Amygdala (tissue), 56 donors: ENCODE measurements at regions not wholly inside any gene's neighbourhood (a gene's known extent, or its start where the extent isn't known, plus 50 kb on each side); places are given as distances from the start of the nearest gene placed in this dataset.

Experiments
- DNase-seq, 56 donors: peaks; one replicate each; lab custom pipeline; 2025; lab: John Stamatoyannopoulos, UW

DNA sequence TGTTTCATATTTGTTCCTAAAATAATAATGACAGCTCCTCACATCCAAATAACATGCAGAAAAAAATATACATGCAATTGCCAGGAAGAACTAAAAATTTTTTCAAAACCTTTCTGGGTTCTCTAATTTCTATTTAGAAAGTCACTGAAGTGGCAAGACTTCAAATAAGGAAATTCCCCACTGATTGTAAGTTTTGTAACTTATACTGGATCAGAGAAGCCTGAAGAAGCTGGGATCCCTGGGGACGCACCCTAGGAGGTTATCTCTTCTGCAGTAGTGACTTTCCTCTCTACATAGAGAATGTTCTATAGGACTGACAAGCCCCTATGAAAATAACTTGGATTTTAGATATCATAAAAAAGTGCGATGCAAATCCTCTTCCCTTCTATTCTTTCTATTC is 182.6 kb downstream of the MRPL39 start:
- no peak for DNase-seq

DNA sequence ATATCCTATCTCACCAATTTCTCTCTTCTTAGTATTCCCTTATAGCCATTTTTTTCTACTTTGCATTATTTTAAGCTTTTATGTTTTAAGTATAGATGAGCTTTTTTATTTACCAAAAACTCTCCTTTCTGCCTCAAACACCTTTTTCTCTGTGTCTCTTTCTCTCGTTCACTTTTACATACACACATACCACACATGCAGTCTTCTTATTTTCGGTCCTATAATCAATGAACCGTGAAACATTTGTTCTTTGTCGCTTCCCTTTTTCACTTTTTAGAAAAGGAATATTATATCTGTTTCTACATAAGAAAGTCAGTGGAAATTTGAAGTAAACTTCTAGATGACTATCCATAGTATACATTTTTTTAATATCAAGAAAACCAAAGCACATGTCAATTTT is 183.2 kb downstream of the MRPL39 start:
- DNase-seq = no peak

- DNase-seq = no peak
Measured at GRCh38 chr21:25422610-25423608, 184.4 kb downstream of the MRPL39 start.

GRCh38 chr21:25421321-25422028 is 185.8 kb downstream of the MRPL39 start:
- no peak for DNase-seq

GRCh38 chr21:25420831-25421230 is 186.4 kb downstream of the MRPL39 start:
- no peak for DNase-seq

DNA sequence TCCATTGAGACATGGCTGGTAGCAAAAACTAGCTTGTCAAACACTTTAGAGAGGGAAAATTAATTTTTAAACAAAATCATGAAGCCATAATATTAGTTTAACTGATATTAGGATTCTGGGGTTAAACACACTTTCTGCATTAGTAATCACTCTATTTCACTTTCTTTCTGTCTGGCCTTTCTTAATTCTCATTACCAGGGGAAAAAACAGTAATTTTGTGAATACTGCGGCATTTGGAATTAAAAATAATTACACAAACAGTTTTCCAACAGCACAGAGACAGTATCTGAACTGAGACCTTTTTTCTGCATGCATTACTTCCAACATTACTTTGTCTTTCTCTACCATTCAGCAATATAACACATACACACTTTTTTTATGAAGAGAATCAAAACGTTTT is 190.6 kb downstream of the MRPL39 start:
- no peak for DNase-seq

GRCh38 chr21:25412100-25412499 is 195.2 kb downstream of the MRPL39 start:
- DNase-seq = no peak

GRCh38 chr21:25409978-25410377 is 197.3 kb downstream of the MRPL39 start:
- DNase-seq = no peak

- DNase-seq = no peak
Measured at GRCh38 chr21:25408666-25409065, 198.6 kb downstream of the MRPL39 start.

- no peak for DNase-seq
Measured at GRCh38 chr21:25406887-25407579, 200.2 kb downstream of the MRPL39 start.

- no peak for DNase-seq
Measured at GRCh38 chr21:25405984-25406383, 201.3 kb downstream of the MRPL39 start.

GRCh38 chr21:25402134-25402961 is 204.9 kb downstream of the MRPL39 start:
- no peak for DNase-seq

GRCh38 chr21:25400427-25400826 is 206.9 kb downstream of the MRPL39 start:
- DNase-seq = no peak

DNA sequence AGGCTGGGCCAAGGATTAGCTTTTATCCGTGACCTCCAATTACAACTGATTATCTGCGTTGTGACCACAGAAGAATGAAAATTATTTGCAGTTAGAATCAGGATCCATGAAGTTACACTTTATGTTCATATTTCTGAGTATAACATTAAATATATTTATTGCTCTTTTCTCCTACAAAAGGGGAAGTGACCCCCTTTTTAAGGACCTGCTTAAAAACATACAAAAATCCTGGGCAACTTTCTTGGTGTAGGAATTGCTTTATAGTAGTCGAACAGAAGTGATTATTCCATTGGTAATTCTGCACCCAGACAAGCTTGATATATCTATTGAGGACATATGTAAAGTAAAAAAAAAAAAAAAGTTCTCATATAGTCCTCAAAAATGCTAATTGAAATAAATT is 208.7 kb downstream of the MRPL39 start:
- no peak for DNase-seq

GRCh38 chr21:25396135-25396711 is 211.1 kb downstream of the MRPL39 start:
- no peak for DNase-seq

GRCh38 chr21:25391777-25392176 is 215.5 kb downstream of the MRPL39 start:
- DNase-seq = no peak

DNA sequence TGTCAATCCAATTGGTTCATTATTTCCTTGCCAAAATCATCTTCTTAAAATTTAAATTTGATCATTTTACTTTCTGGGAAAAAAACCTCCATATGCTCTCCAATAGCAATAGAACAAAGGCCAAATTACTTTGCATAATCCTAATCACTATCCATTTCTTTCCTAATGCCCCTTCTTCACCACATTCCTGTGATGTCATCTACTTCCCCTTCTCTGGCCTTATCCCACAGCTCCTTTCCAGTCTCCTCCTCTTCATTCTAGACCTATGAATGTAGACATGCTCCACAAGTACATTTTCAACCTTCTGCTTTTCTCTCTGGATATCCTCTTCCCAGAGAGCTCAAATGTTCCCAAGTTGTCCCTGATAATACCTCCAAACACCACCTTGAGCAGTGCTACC is 216.6 kb downstream of the MRPL39 start:
- DNase-seq = no peak

GRCh38 chr21:25387665-25388064 is 219.6 kb downstream of the MRPL39 start:
- no peak for DNase-seq

DNA sequence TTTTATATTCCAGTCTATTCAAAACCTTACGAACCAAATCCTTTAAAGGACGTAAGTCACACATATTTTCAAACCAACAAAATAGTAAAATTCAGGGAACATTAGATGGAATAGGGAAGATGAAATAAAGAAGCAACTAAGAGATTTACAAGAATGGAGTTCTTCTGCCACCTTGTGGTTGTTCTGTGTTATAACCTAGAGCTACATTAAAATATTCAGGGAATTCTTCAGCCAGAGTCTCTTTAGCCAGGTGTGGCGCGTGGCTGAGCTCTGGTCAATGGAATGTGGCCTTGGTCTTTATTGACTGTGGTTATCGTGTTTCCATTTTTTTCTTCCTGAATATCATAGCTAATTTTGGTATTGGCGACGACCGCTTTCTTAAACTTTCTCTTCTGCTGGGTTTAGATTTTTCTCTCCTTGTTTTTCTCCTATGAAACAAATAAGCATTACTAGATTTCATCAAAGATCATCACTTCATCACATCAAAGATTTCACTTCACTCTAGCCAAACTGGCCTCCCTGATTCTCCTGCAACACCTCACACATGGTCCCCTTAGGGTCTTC is 221.3 kb downstream of the MRPL39 start:
- DNase-seq = peak in 2 of 56 donors; percentile 1 to 4
